ENCODE measurements at regions not wholly inside any gene's neighbourhood (a gene's known extent, or its start where the extent isn't known, plus 50 kb on each side); places are given as distances from the start of the nearest gene placed in this dataset.

GRCh38 chr4:38189445-38189844 lies 229.2 kb downstream of the PTTG2 start:
- FAIRE-seq, result no peak

- no peak for FAIRE-seq
Measured at GRCh38 chr4:38190717-38191178, 230.6 kb downstream of the PTTG2 start.

GRCh38 chr4:38192516-38192915 lies 232.3 kb downstream of the PTTG2 start:
- no peak for FAIRE-seq

DNA sequence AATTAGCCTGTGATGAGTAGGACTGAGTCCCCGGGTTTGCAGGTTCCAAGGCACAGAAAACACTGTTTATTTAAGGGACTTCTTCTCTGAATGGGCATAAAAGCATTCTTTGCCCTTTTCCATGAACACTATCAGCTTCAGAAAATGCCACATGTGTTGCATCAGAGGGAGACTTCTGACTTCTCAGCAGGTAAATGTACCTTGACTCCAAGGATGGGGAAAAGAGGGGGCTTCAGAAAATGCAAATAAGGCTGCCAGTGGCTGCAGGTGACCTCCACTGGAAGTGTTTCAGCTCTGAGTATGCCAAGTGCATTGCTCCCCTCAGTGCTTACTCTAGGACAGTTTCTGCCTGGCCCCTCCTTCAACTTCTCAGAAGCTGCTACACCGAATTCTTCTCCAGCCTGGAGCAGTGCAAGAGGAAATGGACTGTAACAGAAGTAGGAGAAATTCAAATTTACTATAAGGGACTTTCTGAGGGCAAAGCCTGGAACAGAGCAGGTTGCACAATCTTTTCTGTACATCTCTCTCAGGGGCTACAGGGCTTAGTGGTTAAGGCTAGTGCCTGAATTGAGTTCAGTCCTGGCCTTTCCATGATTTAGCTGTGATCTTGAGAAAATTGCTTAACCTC lies 233.2 kb downstream of the PTTG2 start:
- no peak for FAIRE-seq

GRCh38 chr4:38194047-38194602 lies 233.9 kb downstream of the PTTG2 start:
- FAIRE-seq, result no peak

DNA sequence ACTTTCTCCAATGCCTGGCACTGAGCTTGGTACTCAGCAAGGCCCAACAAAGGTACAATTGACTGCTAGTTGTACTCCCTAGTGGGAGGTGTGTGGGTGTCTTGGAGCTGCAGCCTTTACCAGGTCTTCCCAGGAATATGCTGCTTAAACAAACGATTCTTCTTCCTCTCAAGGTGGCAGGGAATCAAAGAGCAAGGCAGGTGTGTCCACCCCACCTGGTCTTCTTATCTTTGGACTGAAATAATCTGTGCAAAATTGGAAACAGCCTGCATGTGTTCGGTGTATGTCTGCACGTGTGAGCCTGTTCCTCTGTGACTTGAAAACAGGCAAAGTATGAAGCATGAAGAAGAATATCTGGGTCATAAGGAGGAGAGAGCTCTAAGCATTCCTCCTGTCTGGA lies 235.3 kb downstream of the PTTG2 start:
- no peak for FAIRE-seq

DNA sequence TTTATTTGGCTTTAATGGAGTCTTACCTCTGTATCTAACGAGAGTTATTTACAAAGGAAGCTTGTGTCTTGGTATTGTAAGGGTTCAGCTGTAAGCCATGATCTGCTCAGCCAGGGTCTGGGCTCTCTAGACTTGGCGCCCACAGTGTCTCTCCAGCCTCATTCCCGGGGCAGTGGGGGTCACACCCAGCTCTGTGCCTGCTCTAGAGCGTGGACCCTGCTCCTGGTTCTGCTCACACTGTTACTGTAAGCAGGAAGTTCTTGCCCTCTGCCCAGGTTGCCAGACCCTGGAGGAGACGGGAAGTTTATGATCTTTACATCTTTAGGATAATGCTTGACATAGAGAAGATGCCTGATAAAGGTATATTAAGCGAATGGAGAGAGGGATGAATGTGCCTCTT lies 235.7 kb downstream of the PTTG2 start:
- no peak for FAIRE-seq

- no peak for FAIRE-seq
Measured at GRCh38 chr4:38202242-38202641, 242.0 kb downstream of the PTTG2 start.

DNA sequence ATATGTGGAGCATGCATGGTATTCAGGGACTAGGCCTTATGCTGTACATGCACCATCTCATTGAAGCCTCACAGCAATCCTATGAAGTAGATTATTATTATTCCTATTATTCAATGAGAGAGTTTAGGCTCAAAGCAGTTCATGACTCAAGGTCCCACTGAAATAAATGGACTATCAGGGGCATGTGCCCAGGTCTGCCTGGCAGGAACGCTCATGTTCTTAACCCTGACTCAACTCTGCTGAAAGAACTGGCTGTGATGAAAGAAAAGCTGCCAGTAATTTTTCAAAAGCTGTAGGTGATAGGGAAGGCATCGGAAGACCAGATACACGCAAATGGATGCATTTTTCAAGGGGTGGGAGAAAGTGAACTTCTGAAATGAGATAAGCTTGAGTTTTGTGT lies 243.4 kb downstream of the PTTG2 start:
- no peak for FAIRE-seq

DNA sequence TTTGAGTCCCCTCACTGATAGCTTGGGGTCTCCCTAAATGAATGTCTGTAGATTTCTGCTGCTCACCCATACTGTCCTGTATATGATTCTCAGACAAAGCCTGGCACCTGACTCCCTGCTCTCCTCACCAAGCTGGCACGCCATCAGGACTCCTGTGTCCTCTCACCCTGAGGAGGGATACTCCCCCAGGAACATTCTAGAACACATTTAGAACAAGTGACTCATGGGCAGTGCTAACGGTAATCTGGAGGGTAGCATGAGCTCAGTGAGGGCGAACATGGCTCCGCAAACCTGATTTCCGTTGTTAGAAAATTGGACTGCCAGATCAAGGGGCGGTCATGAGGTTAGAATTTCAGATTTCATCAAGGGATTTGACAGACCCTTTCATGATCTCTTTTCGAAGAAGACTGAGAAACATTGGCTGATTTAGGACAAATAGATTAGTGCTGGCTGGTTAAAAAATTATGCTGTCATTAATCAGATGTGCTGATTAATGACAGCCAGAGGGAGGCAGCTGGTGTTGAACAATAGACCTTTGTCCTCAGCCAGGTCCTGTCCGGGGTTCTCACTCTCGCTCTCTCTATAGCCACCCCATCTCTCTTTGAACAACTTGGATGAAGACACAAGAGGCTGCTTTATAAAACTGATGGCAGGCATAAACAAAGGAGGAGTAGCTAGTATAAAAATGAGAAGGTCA lies 244.3 kb downstream of the PTTG2 start:
- FAIRE-seq, result no peak

- no peak for FAIRE-seq
Measured at GRCh38 chr4:38205261-38205660, 245.1 kb downstream of the PTTG2 start.

GRCh38 chr4:38207110-38207457 lies 246.9 kb downstream of the PTTG2 start:
- no peak for FAIRE-seq

DNA sequence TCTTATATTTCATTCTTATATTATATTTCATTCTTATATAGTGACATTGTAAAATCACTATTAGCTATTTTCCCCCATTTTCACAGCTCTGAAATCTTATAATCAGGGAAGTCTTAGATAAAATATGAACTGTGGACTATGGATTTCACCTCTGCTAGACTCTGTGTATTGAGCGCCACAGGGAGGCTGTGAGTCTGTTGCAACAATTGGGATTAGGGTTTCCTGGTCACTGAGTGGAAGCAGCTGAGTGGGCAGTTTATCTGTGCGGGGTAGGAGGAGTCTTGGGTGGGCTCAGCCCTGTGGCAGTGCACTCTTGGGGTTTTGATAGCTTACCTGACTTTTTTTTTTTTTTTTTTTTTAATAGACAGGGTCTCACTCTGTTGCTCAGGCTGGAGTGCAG lies 249.5 kb downstream of the PTTG2 start:
- no peak for FAIRE-seq

DNA sequence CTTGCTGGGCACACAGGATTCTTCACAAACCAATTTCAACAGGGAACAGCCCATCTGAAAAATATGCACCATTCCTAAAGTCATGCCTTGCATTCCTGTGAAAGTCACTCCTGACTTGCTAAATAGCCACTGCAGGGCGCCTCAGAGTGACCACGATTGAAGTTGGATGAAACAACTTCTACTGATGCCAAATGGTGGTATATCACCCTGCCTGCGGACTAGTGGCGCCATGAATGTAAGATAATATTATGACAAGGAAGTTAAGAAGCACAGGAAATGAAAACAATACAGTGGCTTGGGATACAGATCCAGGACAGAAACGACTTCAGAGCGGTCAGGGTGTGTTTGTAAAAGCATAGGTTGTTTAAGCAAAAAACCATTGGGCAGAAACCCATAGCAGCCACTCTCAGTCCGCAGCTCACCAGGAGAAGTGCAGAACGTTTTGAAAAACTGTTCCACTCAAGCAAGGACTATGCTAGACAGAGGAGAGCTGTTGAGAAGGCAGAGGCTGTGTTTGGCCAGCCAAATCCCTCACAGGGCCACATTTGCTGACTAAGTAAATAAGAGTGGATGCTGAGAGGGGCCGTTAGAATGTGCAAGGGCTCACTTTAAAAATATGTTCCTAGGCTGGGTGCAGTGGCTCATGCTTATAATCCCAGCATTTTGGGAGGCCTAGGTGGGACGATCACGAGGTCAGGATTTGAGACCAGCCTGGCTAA lies 250.4 kb downstream of the PTTG2 start:
- FAIRE-seq, result no peak

GRCh38 chr4:38211885-38212284 lies 251.7 kb downstream of the PTTG2 start:
- no peak for FAIRE-seq

- no peak for FAIRE-seq
Measured at GRCh38 chr4:38213083-38213805, 253.0 kb downstream of the PTTG2 start.

DNA sequence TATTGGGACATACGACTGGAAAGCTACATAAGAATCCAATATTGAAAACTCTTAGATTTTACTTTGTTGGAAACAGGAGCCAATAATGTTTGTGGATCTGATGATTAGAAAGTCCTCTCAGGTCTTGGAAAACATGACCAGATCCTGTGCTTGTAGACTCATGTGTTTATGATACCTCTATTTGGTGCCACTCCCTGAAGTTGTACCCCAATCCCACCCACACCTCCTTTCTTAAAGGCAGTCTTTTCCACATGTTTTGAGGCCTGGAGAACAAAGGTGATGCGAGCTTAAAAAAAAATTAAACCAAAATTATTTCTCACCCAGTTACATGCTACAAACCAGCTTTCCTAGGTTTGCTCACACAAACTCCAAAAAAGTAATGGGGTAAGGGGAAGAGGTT lies 262.7 kb downstream of the PTTG2 start:
- no peak for FAIRE-seq

DNA sequence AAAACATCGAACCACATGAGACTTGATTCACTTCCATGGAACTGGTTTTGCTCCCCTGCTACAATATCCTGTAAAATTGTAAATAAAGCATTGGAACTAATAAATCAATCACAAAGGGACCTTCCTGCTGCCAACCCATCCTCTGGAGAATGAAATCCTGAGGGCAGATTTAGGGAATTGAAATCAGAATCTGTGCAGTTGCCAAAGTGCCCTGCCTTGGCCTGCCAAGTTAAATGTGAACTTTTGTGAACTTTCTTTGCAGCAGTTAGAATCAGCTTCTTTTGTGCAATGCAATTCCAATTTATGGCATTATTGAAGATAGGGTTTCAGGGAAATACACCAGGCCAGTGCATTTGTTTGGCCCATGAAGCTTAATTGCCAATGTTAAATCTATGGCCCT lies 263.1 kb downstream of the PTTG2 start:
- FAIRE-seq, result no peak

GRCh38 chr4:38223782-38224236 lies 263.6 kb downstream of the PTTG2 start:
- FAIRE-seq, result no peak

GRCh38 chr4:38224850-38225249 lies 264.7 kb downstream of the PTTG2 start:
- no peak for FAIRE-seq

- FAIRE-seq, result no peak
Measured at GRCh38 chr4:38226170-38226569, 266.0 kb downstream of the PTTG2 start.

DNA sequence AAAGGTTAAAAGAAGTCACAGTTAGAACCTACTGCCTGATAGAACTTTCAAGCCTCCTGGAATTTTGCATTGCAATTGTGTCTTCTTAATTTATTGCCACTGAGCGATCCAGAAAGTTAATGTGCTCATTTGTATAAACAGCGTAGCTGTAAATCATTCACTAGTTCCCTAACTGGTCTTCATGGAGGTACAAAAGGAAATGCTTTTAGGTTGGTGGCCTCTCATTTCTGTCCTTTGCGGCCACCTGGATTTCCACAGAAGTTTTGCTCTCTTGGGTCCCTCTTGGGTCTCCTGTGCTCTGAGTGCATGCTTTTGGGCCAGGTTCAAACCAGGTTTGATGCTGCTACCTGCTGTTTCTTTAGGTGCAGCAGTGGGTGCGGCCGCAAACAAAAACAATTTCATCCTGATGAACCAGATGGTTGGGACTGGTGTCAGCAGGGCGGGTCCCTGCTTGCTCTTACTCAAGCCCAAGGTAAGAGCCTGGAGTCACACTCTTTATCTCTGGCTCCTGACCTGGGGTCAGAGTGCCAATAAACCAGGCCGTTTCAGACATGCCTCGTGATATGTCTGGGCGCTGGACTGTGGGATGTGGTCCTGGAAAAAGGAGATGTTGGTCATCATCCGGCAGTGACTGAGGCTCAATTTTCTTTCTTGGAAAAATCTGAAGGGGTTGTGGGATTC lies 270.1 kb downstream of the PTTG2 start:
- FAIRE-seq, result peak; percentile 27
